ENCODE measurements at regions not wholly inside any gene's neighbourhood (a gene's known extent, or its start where the extent isn't known, plus 50 kb on each side); places are given as distances from the start of the nearest gene placed in this dataset.

GRCh38 chr3:31035681-31036080 is 141.2 kb upstream of the GADL1 start:
- TF ChIP-seq CTCF (IDR thresholded peaks at IDR 0.05; ENCODE audit: low read depth, low read length) = no peak
- TF ChIP-seq POLR2A (IDR thresholded peaks at IDR 0.05; ENCODE audit: extremely low read depth, insufficient read length) = no peak
- TF ChIP-seq MYC (IDR thresholded peaks at IDR 0.05; ENCODE audit: low read depth, low read length) = no peak
- no peak for TF ChIP-seq MAX (IDR thresholded peaks at IDR 0.05; ENCODE audit: low read depth, low read length)
- no peak overlapping the region for H3K4me3 ChIP-seq (ENCODE audit: low read depth, low read length)
- no peak for DNase-seq (ENCODE audit: low read depth)

GRCh38 chr3:31038086-31038739 is 143.8 kb upstream of the GADL1 start:
- no peak for DNase-seq (ENCODE audit: low read depth)
- H3K4me3 ChIP-seq (ENCODE audit: low read depth, low read length) = no peak overlapping the region
- no peak for TF ChIP-seq CTCF (IDR thresholded peaks at IDR 0.05; ENCODE audit: low read depth, low read length)

GRCh38 chr3:31039145-31039544 is 144.7 kb upstream of the GADL1 start:
- H3K4me3 ChIP-seq (ENCODE audit: low read depth, low read length) = no peak overlapping the region
- DNase-seq (ENCODE audit: low read depth) = peak; percentile 77
- TF ChIP-seq CTCF (IDR thresholded peaks at IDR 0.05; ENCODE audit: low read depth, low read length) (no peak), POLR2A (IDR thresholded peaks at IDR 0.05; ENCODE audit: extremely low read depth, insufficient read length) (no peak), MYC (IDR thresholded peaks at IDR 0.05; ENCODE audit: low read depth, low read length) (no peak)

- TF ChIP-seq CTCF (IDR thresholded peaks at IDR 0.05; ENCODE audit: low read depth, low read length) = no peak
- no peak for TF ChIP-seq POLR2A (IDR thresholded peaks at IDR 0.05; ENCODE audit: extremely low read depth, insufficient read length)
- TF ChIP-seq MYC (IDR thresholded peaks at IDR 0.05; ENCODE audit: low read depth, low read length) = no peak
- TF ChIP-seq MAX (IDR thresholded peaks at IDR 0.05; ENCODE audit: low read depth, low read length) = no peak
- H3K4me3 ChIP-seq (ENCODE audit: low read depth, low read length) = no peak overlapping the region
- DNase-seq (ENCODE audit: low read depth) = peak; percentile 5
Measured at GRCh38 chr3:31041161-31041978, 146.9 kb upstream of the GADL1 start.

- H3K4me3 ChIP-seq (ENCODE audit: low read depth, low read length) = no peak overlapping the region
- DNase-seq (ENCODE audit: low read depth) = peak; percentile 88
- TF ChIP-seq MYC (IDR thresholded peaks at IDR 0.05; ENCODE audit: low read depth, low read length) = peak; percentile 15; the same call in 1 of the 2 replicates
- no peak for TF ChIP-seq MAX (IDR thresholded peaks at IDR 0.05; ENCODE audit: low read depth, low read length)
Measured at GRCh38 chr3:31043184-31043819, 148.8 kb upstream of the GADL1 start.

- no peak for DNase-seq (ENCODE audit: low read depth)
- TF ChIP-seq MYC (IDR thresholded peaks at IDR 0.05; ENCODE audit: low read depth, low read length) = no peak
- no peak for TF ChIP-seq MAX (IDR thresholded peaks at IDR 0.05; ENCODE audit: low read depth, low read length)
- no peak for TF ChIP-seq POLR2A (IDR thresholded peaks at IDR 0.05; ENCODE audit: extremely low read depth, insufficient read length)
- TF ChIP-seq CTCF (IDR thresholded peaks at IDR 0.05; ENCODE audit: low read depth, low read length) = no peak
- H3K4me3 ChIP-seq (ENCODE audit: low read depth, low read length) = no peak overlapping the region
Measured at GRCh38 chr3:31047673-31048072, 153.2 kb upstream of the GADL1 start.
